ENCODE measurements at regions not wholly inside any gene's neighbourhood (a gene's known extent, or its start where the extent isn't known, plus 50 kb on each side); places are given as distances from the start of the nearest gene placed in this dataset.

GRCh38 chr5:107291866-107292265 lies 378.9 kb downstream of the EFNA5 start:
- peak overlapping the region in 1 of 8 donors; percentile 47 for H3K27ac Mint-ChIP-seq
- no peaks in the 10 kb centered on the region for H3K27me3 Mint-ChIP-seq
- H3K36me3 Mint-ChIP-seq = peaks cover 0 to 1% (median 0%) of the 10 kb centered on the region in 3 donors
- H3K9me3 ChIP-seq (ENCODE audit: low read length) = no peaks in the 10 kb centered on the region
- H3K9me3 Mint-ChIP-seq = no peaks in the 10 kb centered on the region
- no peaks in the 10 kb centered on the region for H3K36me3 ChIP-seq (ENCODE audit: insufficient read depth, low read length)
- no peak overlapping the region for H3K4me3 ChIP-seq (ENCODE audit: low read length)
- H3K4me1 ChIP-seq (ENCODE audit: insufficient read depth, low read length) = no peaks in the 10 kb centered on the region
- DNase-seq = no peak
- ChIA-PET CTCF (no interaction called here), POLR2A (no interaction called here)
- no peaks in the 10 kb centered on the region for H3K27me3 ChIP-seq (ENCODE audit: insufficient read depth, low read length, poor library complexity, severe bottlenecking)
- H3K4me3 Mint-ChIP-seq = no peak overlapping the region
- peaks cover 18 to 25% (median 19%) of the 10 kb centered on the region in 3 donors for H3K4me1 Mint-ChIP-seq
- H3K27ac ChIP-seq (ENCODE audit: low read depth, low read length) = no peak overlapping the region

- H3K4me1 Mint-ChIP-seq = peaks cover 8 to 15% (median 10%) of the 10 kb centered on the region in 3 donors
- Histone ChIP-seq H3K9me3 (ENCODE audit: low read length) (no peaks in the 10 kb centered on the region), H3K4me1 (ENCODE audit: insufficient read depth, low read length) (no peaks in the 10 kb centered on the region), H3K36me3 (ENCODE audit: insufficient read depth, low read length) (no peaks in the 10 kb centered on the region), H3K27ac (ENCODE audit: low read depth, low read length) (no peak overlapping the region), H3K4me3 (ENCODE audit: low read length) (no peak overlapping the region), H3K27me3 (ENCODE audit: insufficient read depth, low read length, poor library complexity, severe bottlenecking) (no peaks in the 10 kb centered on the region)
- no peak for DNase-seq
- CTCF ChIA-PET = no interaction called here
- POLR2A ChIA-PET = no interaction called here
- no peak overlapping the region for H3K4me3 Mint-ChIP-seq
- peaks cover 0 to 1% (median 0%) of the 10 kb centered on the region in 3 donors for H3K36me3 Mint-ChIP-seq
- H3K27ac Mint-ChIP-seq = no peak overlapping the region
- no peaks in the 10 kb centered on the region for H3K27me3 Mint-ChIP-seq
- H3K9me3 Mint-ChIP-seq = no peaks in the 10 kb centered on the region
These were observed 379.8 kb downstream of the EFNA5 start for GRCh38 chr5:107290780-107291398.

DNA sequence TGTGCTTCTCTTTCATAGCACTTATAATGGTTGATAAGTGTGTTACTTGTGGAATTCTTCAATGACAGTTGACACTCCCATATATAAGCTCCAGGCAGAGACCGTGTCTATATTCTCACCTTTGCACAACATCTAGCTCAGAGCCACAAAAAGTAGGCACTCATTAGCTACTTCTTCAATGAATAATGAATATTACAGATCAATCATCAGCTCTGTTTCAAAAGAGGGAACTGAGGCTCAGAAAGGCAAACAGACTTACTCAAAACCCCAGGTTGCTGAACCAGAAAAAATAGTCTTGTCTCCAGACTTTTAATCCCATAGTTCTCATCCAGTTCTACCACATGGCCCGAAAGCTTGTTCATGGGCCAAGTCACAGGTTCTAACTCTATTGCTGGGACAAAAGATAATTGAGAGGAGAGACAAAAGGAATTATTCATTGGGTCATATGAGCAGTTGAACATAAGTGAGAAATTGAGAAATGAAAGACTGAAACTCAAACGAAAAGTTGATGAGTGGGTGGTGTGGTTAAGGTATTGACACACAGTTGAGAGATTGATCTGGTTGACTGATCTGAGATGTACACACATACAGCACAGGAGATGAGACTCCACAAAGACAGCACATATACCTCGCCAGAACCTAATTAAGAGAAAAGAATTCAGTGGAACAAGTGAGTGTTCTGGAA lies 381.6 kb downstream of the EFNA5 start:
- Histone ChIP-seq H3K4me3 (ENCODE audit: low read length) (no peak overlapping the region), H3K9me3 (ENCODE audit: low read length) (no peaks in the 10 kb centered on the region), H3K27ac (ENCODE audit: low read depth, low read length) (no peak overlapping the region), H3K27me3 (ENCODE audit: insufficient read depth, low read length, poor library complexity, severe bottlenecking) (no peaks in the 10 kb centered on the region), H3K36me3 (ENCODE audit: insufficient read depth, low read length) (no peaks in the 10 kb centered on the region), H3K4me1 (ENCODE audit: insufficient read depth, low read length) (no peaks in the 10 kb centered on the region)
- H3K27me3 Mint-ChIP-seq = no peaks in the 10 kb centered on the region
- H3K4me1 Mint-ChIP-seq = peaks cover 0 to 4% (median 0%) of the 10 kb centered on the region in 3 donors
- H3K9me3 Mint-ChIP-seq = no peaks in the 10 kb centered on the region
- POLR2A ChIA-PET = no interaction called here
- H3K36me3 Mint-ChIP-seq = peaks cover 0 to 1% (median 0%) of the 10 kb centered on the region in 3 donors
- H3K4me3 Mint-ChIP-seq = no peak overlapping the region
- H3K27ac Mint-ChIP-seq = peak overlapping the region in 1 of 8 donors; percentile 33
- CTCF ChIA-PET = no interaction called here
- DNase-seq = no peak

GRCh38 chr5:107286447-107287098 lies 384.2 kb downstream of the EFNA5 start:
- no peaks in the 10 kb centered on the region for H3K9me3 ChIP-seq (ENCODE audit: low read length)

GRCh38 chr5:107285772-107286171 lies 385.0 kb downstream of the EFNA5 start:
- Mint-ChIP-seq H3K4me1 (peaks cover 0 to 3% (median 0%) of the 10 kb centered on the region in 3 donors), H3K4me3 (no peak overlapping the region), H3K27me3 (no peaks in the 10 kb centered on the region), H3K36me3 (peaks cover 0 to 1% (median 0%) of the 10 kb centered on the region in 3 donors), H3K9me3 (no peaks in the 10 kb centered on the region), H3K27ac (no peak overlapping the region)
- Histone ChIP-seq H3K4me3 (ENCODE audit: low read length) (no peak overlapping the region), H3K9me3 (ENCODE audit: low read length) (no peaks in the 10 kb centered on the region), H3K27me3 (ENCODE audit: insufficient read depth, low read length, poor library complexity, severe bottlenecking) (no peaks in the 10 kb centered on the region), H3K36me3 (ENCODE audit: insufficient read depth, low read length) (no peaks in the 10 kb centered on the region), H3K4me1 (ENCODE audit: insufficient read depth, low read length) (no peaks in the 10 kb centered on the region), H3K27ac (ENCODE audit: low read depth, low read length) (no peak overlapping the region)
- CTCF ChIA-PET = no interaction called here
- no peak for DNase-seq
- POLR2A ChIA-PET = no interaction called here

More at GRCh38 chr5:107286447-107287098, 384.2 kb downstream of the EFNA5 start:
- no peaks in the 10 kb centered on the region for H3K9me3 Mint-ChIP-seq
- Histone ChIP-seq H3K4me1 (ENCODE audit: insufficient read depth, low read length) (no peaks in the 10 kb centered on the region), H3K27ac (ENCODE audit: low read depth, low read length) (no peak overlapping the region), H3K27me3 (ENCODE audit: insufficient read depth, low read length, poor library complexity, severe bottlenecking) (no peaks in the 10 kb centered on the region), H3K36me3 (ENCODE audit: insufficient read depth, low read length) (no peaks in the 10 kb centered on the region), H3K4me3 (ENCODE audit: low read length) (no peak overlapping the region)
- H3K27me3 Mint-ChIP-seq = no peaks in the 10 kb centered on the region
- peaks cover 0 to 3% (median 0%) of the 10 kb centered on the region in 3 donors for H3K4me1 Mint-ChIP-seq
- no peak overlapping the region for H3K4me3 Mint-ChIP-seq
- DNase-seq = no peak
- H3K27ac Mint-ChIP-seq = no peak overlapping the region
- H3K36me3 Mint-ChIP-seq = peaks cover 0 to 1% (median 0%) of the 10 kb centered on the region in 3 donors
- ChIA-PET CTCF (no interaction called here), POLR2A (no interaction called here)

DNA sequence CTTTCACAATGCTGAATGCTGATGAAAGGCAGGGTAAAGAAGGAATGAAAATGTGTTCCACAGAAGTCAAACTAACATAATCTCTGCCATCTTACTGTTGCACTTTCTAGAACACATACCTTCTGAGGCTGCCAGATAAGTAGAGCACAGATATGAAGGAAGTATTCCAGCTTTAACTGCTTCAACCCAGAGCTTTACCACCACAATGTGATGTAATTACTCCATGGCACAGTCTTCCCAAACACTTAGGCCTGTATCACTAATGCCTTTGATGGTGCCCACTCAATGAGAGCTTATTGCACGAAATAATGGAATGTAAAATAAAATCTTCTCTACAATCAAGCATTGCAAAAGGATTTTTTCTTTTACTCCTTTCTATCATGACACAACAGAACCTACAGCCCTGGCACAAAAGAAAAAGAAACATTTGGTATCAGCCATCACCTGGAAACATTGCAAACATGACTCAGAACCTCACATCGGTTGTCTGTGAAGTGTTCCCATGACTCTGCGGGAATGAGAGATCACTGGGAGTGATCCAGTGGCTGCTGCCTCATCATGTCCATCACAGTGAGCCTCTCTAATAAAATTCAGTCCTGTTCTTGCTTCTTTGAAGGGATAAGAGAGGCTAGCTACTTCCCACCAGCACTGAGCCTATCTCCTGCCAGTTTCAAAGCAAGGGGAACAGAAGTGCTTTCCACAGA lies 385.8 kb downstream of the EFNA5 start:
- peaks cover 0 to 1% (median 0%) of the 10 kb centered on the region in 3 donors for H3K36me3 Mint-ChIP-seq
- H3K4me1 Mint-ChIP-seq = peaks cover 0 to 3% (median 0%) of the 10 kb centered on the region in 3 donors
- Histone ChIP-seq H3K4me1 (ENCODE audit: insufficient read depth, low read length) (no peaks in the 10 kb centered on the region), H3K9me3 (ENCODE audit: low read length) (no peaks in the 10 kb centered on the region), H3K27me3 (ENCODE audit: insufficient read depth, low read length, poor library complexity, severe bottlenecking) (no peaks in the 10 kb centered on the region), H3K4me3 (ENCODE audit: low read length) (no peak overlapping the region), H3K27ac (ENCODE audit: low read depth, low read length) (no peak overlapping the region), H3K36me3 (ENCODE audit: insufficient read depth, low read length) (no peaks in the 10 kb centered on the region)
- CTCF ChIA-PET = interaction anchor here (0.7 to 0.9 kb wide), 2 partner anchors 9 to 11 kb away, joined by 3 read pairs; no protein-coding TSS in a partner anchor
- H3K9me3 Mint-ChIP-seq = no peaks in the 10 kb centered on the region
- DNase-seq = no peak
- H3K27ac Mint-ChIP-seq = no peak overlapping the region
- no peaks in the 10 kb centered on the region for H3K27me3 Mint-ChIP-seq
- no peak overlapping the region for H3K4me3 Mint-ChIP-seq
- POLR2A ChIA-PET = no interaction called here

DNA sequence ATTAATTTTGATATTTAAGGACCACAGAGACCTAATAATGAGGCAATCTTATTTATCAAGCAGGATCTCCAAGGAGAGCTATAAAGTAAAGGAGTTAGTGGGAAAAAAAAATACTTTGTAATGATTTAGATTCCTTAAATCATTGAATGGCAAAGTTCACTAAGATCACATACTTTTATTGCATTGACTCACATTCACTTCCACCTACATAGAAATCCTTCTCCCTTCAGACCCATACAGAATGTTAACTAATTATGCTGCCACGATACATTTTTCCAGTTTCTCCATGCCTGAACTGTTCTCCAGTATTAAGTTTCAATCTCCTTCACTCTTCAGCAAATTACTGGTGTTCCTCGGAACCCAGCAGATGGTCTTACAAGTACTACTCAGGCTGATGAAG lies 388.7 kb downstream of the EFNA5 start:
- H3K4me1 Mint-ChIP-seq = no peaks in the 10 kb centered on the region

GRCh38 chr5:107278774-107279173 lies 392.0 kb downstream of the EFNA5 start:
- Histone ChIP-seq H3K4me3 (ENCODE audit: low read length) (no peak overlapping the region), H3K27me3 (ENCODE audit: insufficient read depth, low read length, poor library complexity, severe bottlenecking) (no peaks in the 10 kb centered on the region), H3K36me3 (ENCODE audit: insufficient read depth, low read length) (no peaks in the 10 kb centered on the region), H3K27ac (ENCODE audit: low read depth, low read length) (no peak overlapping the region), H3K4me1 (ENCODE audit: insufficient read depth, low read length) (no peaks in the 10 kb centered on the region), H3K9me3 (ENCODE audit: low read length) (no peaks in the 10 kb centered on the region)
- Mint-ChIP-seq H3K27me3 (no peaks in the 10 kb centered on the region), H3K4me3 (no peak overlapping the region), H3K9me3 (no peaks in the 10 kb centered on the region), H3K4me1 (no peaks in the 10 kb centered on the region), H3K27ac (no peak overlapping the region), H3K36me3 (no peaks in the 10 kb centered on the region)
- POLR2A ChIA-PET = no interaction called here
- DNase-seq = no peak
- CTCF ChIA-PET = no interaction called here

More for the DNA sequence above, 388.7 kb downstream of the EFNA5 start:
- H3K9me3 ChIP-seq (ENCODE audit: low read length) = no peaks in the 10 kb centered on the region
- H3K36me3 Mint-ChIP-seq = no peaks in the 10 kb centered on the region
- H3K4me3 ChIP-seq (ENCODE audit: low read length) = no peak overlapping the region
- no peak overlapping the region for H3K27ac ChIP-seq (ENCODE audit: low read depth, low read length)
- DNase-seq = no peak
- no peak overlapping the region for H3K4me3 Mint-ChIP-seq
- POLR2A ChIA-PET = no interaction called here
- no peaks in the 10 kb centered on the region for H3K27me3 ChIP-seq (ENCODE audit: insufficient read depth, low read length, poor library complexity, severe bottlenecking)
- H3K4me1 ChIP-seq (ENCODE audit: insufficient read depth, low read length) = no peaks in the 10 kb centered on the region
- no peaks in the 10 kb centered on the region for H3K9me3 Mint-ChIP-seq
- H3K36me3 ChIP-seq (ENCODE audit: insufficient read depth, low read length) = no peaks in the 10 kb centered on the region
- no peaks in the 10 kb centered on the region for H3K27me3 Mint-ChIP-seq
- no peak overlapping the region for H3K27ac Mint-ChIP-seq
- CTCF ChIA-PET = no interaction called here

All from CD8-positive, alpha-beta memory T cell (primary cell).